ENCODE measurements at regions not wholly inside any gene's neighbourhood (a gene's known extent, or its start where the extent isn't known, plus 50 kb on each side); places are given as distances from the start of the nearest gene placed in this dataset.
"Not testable (repeated sequence)": the region's sequence is repeated elsewhere in the genome, so short reads cannot be mapped to it uniquely, and the experiment has no call there.

- Histone ChIP-seq H3K27me3 (no peaks in the 10 kb centered on the region), H3K9me3 (no peaks in the 10 kb centered on the region), H3K4me3 (no peak overlapping the region), H3K27ac (no peak overlapping the region), H3K36me3 (no peaks in the 10 kb centered on the region), H3K4me1 (no peaks in the 10 kb centered on the region)
- no peak for TF ChIP-seq CTCF (IDR thresholded peaks at IDR 0.05 in 4 of 5, conservative IDR thresholded peaks at IDR 0.05 in 1 of 5)
- TF ChIP-seq POLR2A (IDR thresholded peaks at IDR 0.05): no peak
- DNase-seq: no peak
- intact Hi-C loops (cut with DNase I; ENCODE audit: low total_unique reads) (no loop called here), in situ Hi-C loops (cut with MboI; ENCODE audit: low sequenced_read_pairs in 4 of 4) (no loop called here)
- no peak for ATAC-seq
These were observed 79.6 kb upstream of the OTOGL start for GRCh38 chr12:80019691-80020090.

DNA sequence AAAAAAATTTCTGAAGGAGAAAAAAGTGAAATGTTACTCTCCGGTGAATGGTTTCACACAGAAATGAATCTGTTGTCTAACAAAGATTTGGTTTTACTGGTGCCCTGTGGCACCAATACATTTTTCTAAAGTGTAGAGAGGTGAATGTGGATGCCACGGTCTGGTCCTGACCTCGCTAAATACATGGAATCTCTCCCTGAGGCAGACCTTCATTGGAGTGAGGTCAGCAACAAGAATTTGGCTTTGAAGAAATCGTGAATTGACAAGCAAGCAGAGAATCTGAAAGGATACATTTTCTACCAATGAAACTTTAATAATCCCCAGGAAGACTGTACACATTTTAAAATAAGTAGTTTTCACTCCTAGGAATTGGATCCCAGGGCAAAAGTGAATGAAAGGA is 81.2 kb upstream of the OTOGL start:
- Histone ChIP-seq H3K36me3 (no peaks in the 10 kb centered on the region), H3K27ac (no peak overlapping the region), H3K4me3 (no peak overlapping the region), H3K9me3 (no peaks in the 10 kb centered on the region), H3K4me1 (no peaks in the 10 kb centered on the region), H3K27me3 (no peaks in the 10 kb centered on the region)
- in situ Hi-C loops (cut with MboI; ENCODE audit: low sequenced_read_pairs in 4 of 4): no loop called here
- ATAC-seq (no peak), DNase-seq (no peak)
- intact Hi-C loops (cut with DNase I; ENCODE audit: low total_unique reads): no loop called here
- TF ChIP-seq POLR2A (IDR thresholded peaks at IDR 0.05) (no peak), CTCF (IDR thresholded peaks at IDR 0.05 in 4 of 5, conservative IDR thresholded peaks at IDR 0.05 in 1 of 5) (no peak)

GRCh38 chr12:80017261-80017870 is 82.0 kb upstream of the OTOGL start:
- no peaks in the 10 kb centered on the region for H3K9me3 ChIP-seq
- in situ Hi-C loops (cut with MboI; ENCODE audit: low sequenced_read_pairs in 4 of 4) (no loop called here), intact Hi-C loops (cut with DNase I; ENCODE audit: low total_unique reads) (no loop called here)
- ATAC-seq (no peak), DNase-seq (no peak)
- H3K4me3 ChIP-seq: no peak overlapping the region
- H3K27ac ChIP-seq: peak overlapping the region in 2 of 4 donors; percentile 32 to 39
- H3K4me1 ChIP-seq: no peaks in the 10 kb centered on the region
- H3K27me3 ChIP-seq: no peaks in the 10 kb centered on the region
- no peaks in the 10 kb centered on the region for H3K36me3 ChIP-seq
- TF ChIP-seq CTCF (IDR thresholded peaks at IDR 0.05 in 4 of 5, conservative IDR thresholded peaks at IDR 0.05 in 1 of 5) (no peak), POLR2A (IDR thresholded peaks at IDR 0.05) (no peak)

DNA sequence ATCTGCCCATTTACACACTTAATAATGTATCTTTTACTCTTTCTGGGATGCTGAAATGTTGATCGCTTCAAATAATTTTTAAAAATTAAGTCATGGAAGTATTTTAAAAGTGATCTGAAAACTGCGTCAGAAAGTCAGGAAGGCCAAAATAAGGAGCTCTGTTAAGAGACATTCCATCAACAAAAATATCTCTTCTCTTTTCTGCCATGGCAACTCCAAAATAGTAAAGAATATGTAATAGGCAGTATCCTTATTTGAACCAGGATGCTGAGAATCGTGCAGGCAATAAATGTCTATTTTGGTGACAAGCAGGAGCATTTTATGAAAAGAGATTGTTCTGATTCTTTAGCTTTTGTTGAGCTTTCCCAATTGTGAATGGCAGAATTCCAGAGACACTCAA is 81.8 kb upstream of the PPP1R12A start:
- no peaks in the 10 kb centered on the region for H3K9me3 ChIP-seq
- intact Hi-C loops (cut with DNase I; ENCODE audit: low total_unique reads) (no loop called here), in situ Hi-C loops (cut with MboI; ENCODE audit: low sequenced_read_pairs in 4 of 4) (no loop called here)
- H3K27me3 ChIP-seq: no peaks in the 10 kb centered on the region
- no peak overlapping the region for H3K4me3 ChIP-seq
- ATAC-seq: no peak
- peak overlapping the region in 2 of 4 donors; percentile 32 to 39 for H3K27ac ChIP-seq
- no peak for DNase-seq
- no peaks in the 10 kb centered on the region for H3K36me3 ChIP-seq
- no peaks in the 10 kb centered on the region for H3K4me1 ChIP-seq
- TF ChIP-seq CTCF (IDR thresholded peaks at IDR 0.05 in 4 of 5, conservative IDR thresholded peaks at IDR 0.05 in 1 of 5): no peak
- no peak for TF ChIP-seq POLR2A (IDR thresholded peaks at IDR 0.05)

- intact Hi-C loops (cut with DNase I; ENCODE audit: low total_unique reads) (no loop called here), in situ Hi-C loops (cut with MboI; ENCODE audit: low sequenced_read_pairs in 4 of 4) (no loop called here)
- no peak for DNase-seq
- TF ChIP-seq CTCF (IDR thresholded peaks at IDR 0.05 in 4 of 5, conservative IDR thresholded peaks at IDR 0.05 in 1 of 5): no peak
- no peak for TF ChIP-seq POLR2A (IDR thresholded peaks at IDR 0.05)
- no peaks in the 10 kb centered on the region for H3K27me3 ChIP-seq
- no peak for ATAC-seq
- H3K4me1 ChIP-seq: no peaks in the 10 kb centered on the region
- no peak overlapping the region for H3K4me3 ChIP-seq
- H3K36me3 ChIP-seq: no peaks in the 10 kb centered on the region
- H3K27ac ChIP-seq: no peak overlapping the region
- no peaks in the 10 kb centered on the region for H3K9me3 ChIP-seq
These were observed 80.8 kb upstream of the PPP1R12A start for GRCh38 chr12:80015660-80016059.

DNA sequence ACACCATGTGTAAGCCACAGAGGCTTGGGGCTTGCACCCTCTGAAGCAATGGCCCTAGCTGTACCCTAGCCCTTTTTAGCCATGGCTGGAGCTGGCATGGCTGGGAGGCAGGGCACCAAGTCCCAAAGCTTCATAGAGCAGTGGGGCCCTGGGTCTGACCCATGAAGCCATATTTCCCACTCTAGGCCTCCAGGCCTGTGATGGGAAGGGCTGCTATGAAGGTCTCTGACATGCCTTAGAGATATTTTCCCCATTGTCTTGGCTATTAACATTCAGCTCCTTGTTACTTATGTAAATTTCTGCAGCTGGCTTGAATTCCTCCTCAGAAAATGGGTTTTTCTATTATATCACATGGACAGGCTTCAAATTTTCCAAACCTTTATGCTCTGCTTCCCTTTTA is 68.8 kb upstream of the PPP1R12A start:
- H3K27me3 ChIP-seq; H3K9me3 ChIP-seq; intact Hi-C loops (cut with DNase I; ENCODE audit: low total_unique reads); DNase-seq; H3K27ac ChIP-seq; H3K36me3 ChIP-seq; in situ Hi-C loops (cut with MboI; ENCODE audit: low sequenced_read_pairs in 4 of 4); H3K4me1 ChIP-seq; ATAC-seq; H3K4me3 ChIP-seq: not testable (repeated sequence)

Measured in gastrocnemius medialis (tissue), 4 donors.